ENCODE measurements at regions not wholly inside any gene's neighbourhood (a gene's known extent, or its start where the extent isn't known, plus 50 kb on each side); places are given as distances from the start of the nearest gene placed in this dataset.

DNA sequence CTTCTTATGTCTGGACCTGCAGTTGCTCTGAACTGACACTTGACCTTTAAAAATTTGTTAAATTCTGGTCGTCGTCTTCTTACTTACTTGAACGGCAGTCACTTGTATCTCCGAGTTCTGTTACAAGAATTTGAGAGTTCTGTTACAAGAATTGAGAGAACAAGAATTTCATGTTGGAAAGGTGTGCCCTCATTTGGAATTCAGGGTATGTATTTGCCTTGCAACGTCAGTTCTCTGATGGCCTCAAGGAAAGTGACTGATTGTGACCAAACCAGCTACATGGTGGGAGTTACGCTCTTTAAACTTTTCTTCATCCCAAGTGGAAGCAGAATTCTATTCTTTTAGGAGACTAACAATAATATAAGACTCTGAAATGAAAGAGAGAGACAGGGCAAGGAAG is 320.0 kb upstream of the TRIB2 start:
- Histone ChIP-seq H3K9me3 (no peaks in the 10 kb centered on the region), H3K27ac (no peak overlapping the region), H3K27me3 (no peaks in the 10 kb centered on the region), H3K4me1 (peaks cover 0 to 12% (median 0%) of the 10 kb centered on the region in 12 donors), H3K36me3 (no peaks in the 10 kb centered on the region), H3K4me3 (no peak overlapping the region)
- intact Hi-C loops (cut with DNase I) = no loop called here
- no peak for DNase-seq
- 93 to 98% (median 93%) methylated on average over 6 of the region's 6 CpGs for WGBS, 4 donors
- no peak for TF ChIP-seq POLR2A (IDR thresholded peaks at IDR 0.05)
- TF ChIP-seq, protein P1, sequence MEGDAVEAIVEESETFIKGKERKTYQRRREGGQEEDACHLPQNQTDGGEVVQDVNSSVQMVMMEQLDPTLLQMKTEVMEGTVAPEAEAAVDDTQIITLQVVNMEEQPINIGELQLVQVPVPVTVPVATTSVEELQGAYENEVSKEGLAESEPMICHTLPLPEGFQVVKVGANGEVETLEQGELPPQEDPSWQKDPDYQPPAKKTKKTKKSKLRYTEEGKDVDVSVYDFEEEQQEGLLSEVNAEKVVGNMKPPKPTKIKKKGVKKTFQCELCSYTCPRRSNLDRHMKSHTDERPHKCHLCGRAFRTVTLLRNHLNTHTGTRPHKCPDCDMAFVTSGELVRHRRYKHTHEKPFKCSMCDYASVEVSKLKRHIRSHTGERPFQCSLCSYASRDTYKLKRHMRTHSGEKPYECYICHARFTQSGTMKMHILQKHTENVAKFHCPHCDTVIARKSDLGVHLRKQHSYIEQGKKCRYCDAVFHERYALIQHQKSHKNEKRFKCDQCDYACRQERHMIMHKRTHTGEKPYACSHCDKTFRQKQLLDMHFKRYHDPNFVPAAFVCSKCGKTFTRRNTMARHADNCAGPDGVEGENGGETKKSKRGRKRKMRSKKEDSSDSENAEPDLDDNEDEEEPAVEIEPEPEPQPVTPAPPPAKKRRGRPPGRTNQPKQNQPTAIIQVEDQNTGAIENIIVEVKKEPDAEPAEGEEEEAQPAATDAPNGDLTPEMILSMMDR (IDR thresholded peaks at IDR 0.05) = no peak
- ATAC-seq = no peak

DNA sequence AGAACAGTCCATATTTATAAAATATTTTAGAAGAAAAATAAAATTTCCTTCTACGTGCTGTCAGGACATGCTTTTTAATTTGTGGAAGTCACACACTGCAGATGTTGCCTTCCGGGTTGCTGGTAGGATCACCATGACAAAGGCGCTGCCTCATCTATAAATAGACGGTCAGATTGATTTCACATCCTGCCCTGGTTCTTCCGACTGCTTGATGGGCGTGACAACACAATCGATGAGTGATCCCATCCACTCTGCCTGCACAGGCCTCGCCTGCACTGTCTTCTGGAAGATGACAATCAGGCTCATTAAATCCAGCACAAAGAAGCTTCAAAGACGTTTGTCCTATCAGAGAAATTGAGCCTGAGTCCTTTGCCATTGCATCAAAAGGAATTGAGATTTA is 318.9 kb upstream of the TRIB2 start:
- 31 to 54% (median 33%) methylated on average over 8 to 9 of the region's 9 CpGs for WGBS, 4 donors
- no peak for TF ChIP-seq POLR2A (IDR thresholded peaks at IDR 0.05)
- TF ChIP-seq, protein P1 (IDR thresholded peaks at IDR 0.05) = no peak
- DNase-seq = peak in 4 of 5 donors; percentile 18 to 39 (median 37)
- intact Hi-C loops (cut with DNase I) = no loop called here
- H3K27ac ChIP-seq = peak overlapping the region in 1 of 12 donors; percentile 5
- H3K9me3 ChIP-seq = no peaks in the 10 kb centered on the region
- ATAC-seq = peak in 3 of 4 donors; percentile 59 to 79 (median 63)
- no peak overlapping the region for H3K4me3 ChIP-seq
- H3K36me3 ChIP-seq = no peaks in the 10 kb centered on the region
- H3K4me1 ChIP-seq = peaks cover 0 to 12% (median 0%) of the 10 kb centered on the region in 12 donors
- H3K27me3 ChIP-seq = no peaks in the 10 kb centered on the region

DNA sequence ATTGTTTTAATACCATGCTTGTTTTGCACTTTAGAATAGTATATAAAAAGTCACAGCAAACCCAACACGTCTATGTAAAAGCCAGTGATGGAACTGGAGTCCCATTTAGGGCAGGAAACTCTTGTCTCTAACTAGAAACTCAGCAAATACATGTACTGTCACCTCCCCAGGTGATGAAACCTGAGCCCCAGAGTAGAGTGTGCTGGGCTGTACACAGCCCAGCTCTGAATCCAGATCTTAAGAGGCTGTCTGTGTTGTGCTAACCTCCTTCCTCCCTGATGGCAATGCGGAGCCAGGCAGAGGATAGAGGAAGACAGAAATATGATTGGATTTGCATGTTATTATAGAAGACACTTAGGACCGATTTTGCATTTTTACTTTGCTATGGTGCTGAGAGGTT is 317.5 kb upstream of the TRIB2 start:
- Histone ChIP-seq H3K27ac (no peak overlapping the region), H3K4me3 (no peak overlapping the region), H3K9me3 (no peaks in the 10 kb centered on the region), H3K36me3 (no peaks in the 10 kb centered on the region), H3K4me1 (peaks cover 0 to 12% (median 0%) of the 10 kb centered on the region in 12 donors), H3K27me3 (no peaks in the 10 kb centered on the region)
- intact Hi-C loops (cut with DNase I) = no loop called here
- no peak for TF ChIP-seq POLR2A (IDR thresholded peaks at IDR 0.05)
- TF ChIP-seq, protein P1 (IDR thresholded peaks at IDR 0.05) = no peak
- 87 to 93% (median 92%) methylated on average over 3 of the region's 3 CpGs for WGBS, 4 donors
- DNase-seq (no peak), ATAC-seq (no peak)

DNA sequence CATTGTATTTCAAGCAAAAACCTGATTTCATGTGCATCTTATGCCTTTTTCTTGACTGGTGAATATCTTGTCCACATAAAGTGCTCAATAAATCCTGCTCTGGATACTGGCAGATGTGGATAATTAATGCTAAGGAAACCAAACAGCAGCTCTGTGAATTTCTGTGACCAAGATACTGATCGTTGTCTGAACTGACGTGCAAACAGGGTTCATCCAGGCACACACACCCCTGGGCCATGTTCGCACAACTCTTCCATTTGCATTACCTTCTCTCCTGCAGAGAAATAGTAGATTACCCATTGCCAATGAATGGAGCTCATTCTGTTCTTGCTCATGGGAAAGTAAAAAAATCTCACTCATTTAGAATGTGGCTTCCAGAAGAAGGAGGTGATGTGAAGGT is 316.2 kb upstream of the TRIB2 start:
- H3K9me3 ChIP-seq = no peaks in the 10 kb centered on the region
- 63 to 99% (median 88%) methylated on average over 3 of the region's 3 CpGs for WGBS, 4 donors

More for the DNA sequence above, 316.2 kb upstream of the TRIB2 start:
- H3K4me3 ChIP-seq = no peak overlapping the region
- peaks cover 0 to 12% (median 0%) of the 10 kb centered on the region in 12 donors for H3K4me1 ChIP-seq
- ATAC-seq = no peak
- no peaks in the 10 kb centered on the region for H3K36me3 ChIP-seq
- H3K27me3 ChIP-seq = no peaks in the 10 kb centered on the region
- H3K27ac ChIP-seq = no peak overlapping the region
- DNase-seq = no peak
- TF ChIP-seq, protein P1 (IDR thresholded peaks at IDR 0.05) = no peak
- no peak for TF ChIP-seq POLR2A (IDR thresholded peaks at IDR 0.05)
- intact Hi-C loops (cut with DNase I) = no loop called here
